ENCODE measurements at regions not wholly inside any gene's neighbourhood (a gene's known extent, or its start where the extent isn't known, plus 50 kb on each side); places are given as distances from the start of the nearest gene placed in this dataset.

DNA sequence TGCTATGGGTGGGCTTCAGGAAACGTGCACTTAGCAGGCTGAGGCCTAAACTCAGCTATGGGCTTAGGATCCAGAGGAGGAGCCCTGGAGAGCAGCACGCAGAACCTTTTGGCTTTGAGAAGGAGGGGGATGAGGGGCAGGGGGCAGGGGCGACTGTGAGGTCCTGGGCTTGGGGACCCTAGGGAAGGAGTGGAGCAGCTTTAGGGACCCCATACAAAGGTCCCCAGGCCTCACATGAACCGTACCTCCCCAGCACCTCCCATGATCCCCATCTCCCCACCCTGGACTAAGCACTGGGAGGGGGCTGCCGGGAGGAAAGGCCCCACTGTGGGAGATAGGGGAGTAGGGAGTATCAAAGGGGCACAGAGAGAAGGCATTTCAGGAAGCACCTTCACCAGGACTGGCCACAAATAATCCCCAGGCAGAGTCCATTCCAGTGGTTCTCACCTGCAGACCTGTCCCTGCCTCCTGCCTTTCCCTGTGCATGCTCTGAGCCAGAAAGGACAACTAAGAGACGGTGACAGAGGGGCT lies 62.0 kb upstream of the KLF13 start:
- ATAC-seq: no peak
- H3K27ac ChIP-seq: peak overlapping the region in 3 of 4 donors; percentile 28 to 64 (median 46)
- no peaks in the 10 kb centered on the region for H3K9me3 ChIP-seq
- no peaks in the 10 kb centered on the region for H3K36me3 ChIP-seq
- H3K4me3 ChIP-seq: no peak overlapping the region
- WGBS, 2 donors (ENCODE audit: low coverage in 1 of 2): 100% methylated on average over 1 of the region's 6 CpGs; no CpG with 5 or more reads in 1 of the 2 donors
- no peaks in the 10 kb centered on the region for H3K27me3 ChIP-seq
- TF ChIP-seq POLR2AphosphoS5 (IDR thresholded peaks at IDR 0.05) (no peak), POLR2A (IDR thresholded peaks at IDR 0.05) (no peak), EP300 (IDR thresholded peaks at IDR 0.05) (no peak)
- TF ChIP-seq, protein P1, sequence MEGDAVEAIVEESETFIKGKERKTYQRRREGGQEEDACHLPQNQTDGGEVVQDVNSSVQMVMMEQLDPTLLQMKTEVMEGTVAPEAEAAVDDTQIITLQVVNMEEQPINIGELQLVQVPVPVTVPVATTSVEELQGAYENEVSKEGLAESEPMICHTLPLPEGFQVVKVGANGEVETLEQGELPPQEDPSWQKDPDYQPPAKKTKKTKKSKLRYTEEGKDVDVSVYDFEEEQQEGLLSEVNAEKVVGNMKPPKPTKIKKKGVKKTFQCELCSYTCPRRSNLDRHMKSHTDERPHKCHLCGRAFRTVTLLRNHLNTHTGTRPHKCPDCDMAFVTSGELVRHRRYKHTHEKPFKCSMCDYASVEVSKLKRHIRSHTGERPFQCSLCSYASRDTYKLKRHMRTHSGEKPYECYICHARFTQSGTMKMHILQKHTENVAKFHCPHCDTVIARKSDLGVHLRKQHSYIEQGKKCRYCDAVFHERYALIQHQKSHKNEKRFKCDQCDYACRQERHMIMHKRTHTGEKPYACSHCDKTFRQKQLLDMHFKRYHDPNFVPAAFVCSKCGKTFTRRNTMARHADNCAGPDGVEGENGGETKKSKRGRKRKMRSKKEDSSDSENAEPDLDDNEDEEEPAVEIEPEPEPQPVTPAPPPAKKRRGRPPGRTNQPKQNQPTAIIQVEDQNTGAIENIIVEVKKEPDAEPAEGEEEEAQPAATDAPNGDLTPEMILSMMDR (IDR thresholded peaks at IDR 0.05): no peak
- peaks cover 0 to 27% (median 0%) of the 10 kb centered on the region in 3 donors for H3K4me1 ChIP-seq

DNA sequence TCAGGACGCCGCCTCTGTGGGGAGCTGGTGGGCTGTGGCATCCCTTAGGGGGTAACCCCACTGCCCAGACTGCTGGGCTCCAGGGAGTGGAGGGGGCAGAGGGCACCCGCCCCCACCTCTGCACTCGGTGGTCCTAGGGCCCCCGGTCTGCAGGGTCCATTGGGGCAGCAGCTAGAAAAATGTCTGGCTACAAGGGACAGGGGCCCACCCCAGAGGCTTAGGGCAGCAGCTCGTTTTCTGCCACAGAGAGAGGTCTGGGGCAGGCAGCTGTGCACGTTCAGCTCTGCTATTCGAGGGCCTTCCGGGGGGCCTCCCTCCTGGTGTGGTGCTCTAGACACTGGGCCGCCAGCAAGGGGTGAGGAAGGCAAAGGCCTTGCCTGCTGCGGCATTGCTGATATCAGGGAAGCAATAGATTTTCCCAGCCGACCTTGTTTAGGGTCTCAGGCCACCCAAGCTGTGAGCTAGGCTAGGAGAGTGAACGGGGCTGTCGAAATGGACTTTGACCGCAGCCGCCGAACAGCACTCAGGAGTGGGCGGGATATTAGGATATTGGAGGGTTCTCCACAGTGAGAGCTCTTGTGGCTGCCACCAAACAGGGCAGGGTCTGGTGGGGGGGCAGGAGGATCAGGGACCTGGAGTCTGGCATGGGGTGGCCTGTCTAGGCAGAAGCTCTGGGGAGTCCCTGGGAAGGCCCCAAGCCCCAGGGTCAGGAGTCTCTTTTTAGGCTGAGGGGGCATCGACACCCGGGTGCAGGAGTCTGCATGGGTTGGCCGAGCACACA lies 61.4 kb upstream of the KLF13 start:
- no peaks in the 10 kb centered on the region for H3K27me3 ChIP-seq
- 80 to 100% methylated on average over 1 to 2 of the region's 21 CpGs for WGBS, 2 donors (ENCODE audit: low coverage in 1 of 2)
- peaks cover 0 to 27% (median 0%) of the 10 kb centered on the region in 3 donors for H3K4me1 ChIP-seq
- ATAC-seq: no peak
- no peaks in the 10 kb centered on the region for H3K9me3 ChIP-seq
- no peak overlapping the region for H3K4me3 ChIP-seq
- no peaks in the 10 kb centered on the region for H3K36me3 ChIP-seq
- TF ChIP-seq EP300 (IDR thresholded peaks at IDR 0.05) (no peak), POLR2A (IDR thresholded peaks at IDR 0.05) (no peak), POLR2AphosphoS5 (IDR thresholded peaks at IDR 0.05) (no peak)
- TF ChIP-seq, protein P1 (IDR thresholded peaks at IDR 0.05): no peak
- H3K27ac ChIP-seq: no peak overlapping the region

DNA sequence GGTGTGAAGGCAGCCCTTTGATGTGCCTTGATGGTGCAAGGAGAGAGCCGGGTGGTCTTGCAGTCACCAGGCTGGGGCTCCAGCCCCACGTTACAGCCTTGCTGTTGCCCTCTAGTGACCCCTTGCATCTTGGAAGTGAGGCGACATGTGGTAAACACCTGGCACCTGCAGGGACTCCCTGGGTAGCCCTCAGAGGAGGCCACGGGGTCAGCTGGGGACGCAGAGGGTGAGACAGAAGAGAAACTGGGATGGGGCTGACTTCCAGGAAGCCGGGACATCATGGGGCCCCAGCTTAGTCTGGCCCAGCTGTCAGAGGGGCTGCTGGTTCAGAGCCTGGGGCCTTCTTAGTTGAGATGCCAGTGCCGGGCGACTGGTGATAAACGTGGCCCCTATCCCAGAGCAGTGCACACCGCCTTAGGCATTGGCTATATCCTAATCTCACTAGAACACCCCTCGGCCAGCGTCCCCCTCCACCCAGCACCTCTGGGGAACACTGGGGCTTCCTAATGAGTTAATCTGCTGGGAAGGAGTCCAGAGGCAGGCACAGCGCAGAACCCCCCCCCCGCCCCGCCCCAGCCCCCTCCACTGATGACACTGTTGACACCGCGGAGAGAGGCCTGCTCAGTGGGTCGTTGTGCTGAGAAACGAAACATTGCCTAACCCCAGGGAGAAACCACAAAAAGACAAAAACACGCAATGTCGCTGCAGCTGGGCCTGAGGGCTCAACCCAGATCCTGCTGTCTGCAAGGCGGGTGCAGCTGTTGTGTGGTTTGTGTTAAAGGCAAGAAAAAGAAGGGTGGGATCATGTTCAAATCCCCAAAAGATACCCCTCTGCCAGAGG lies 60.5 kb upstream of the KLF13 start:
- Histone ChIP-seq H3K4me1 (peaks cover 0 to 27% (median 0%) of the 10 kb centered on the region in 3 donors), H3K27me3 (no peaks in the 10 kb centered on the region), H3K9me3 (no peaks in the 10 kb centered on the region), H3K36me3 (no peaks in the 10 kb centered on the region), H3K27ac (peak overlapping the region in 1 of 4 donors; percentile 37), H3K4me3 (no peak overlapping the region)
- peak; percentile 46 for ATAC-seq
- TF ChIP-seq EP300 (IDR thresholded peaks at IDR 0.05) (no peak), POLR2A (IDR thresholded peaks at IDR 0.05) (no peak), POLR2AphosphoS5 (IDR thresholded peaks at IDR 0.05) (no peak)
- TF ChIP-seq, protein P1 (IDR thresholded peaks at IDR 0.05): no peak
- WGBS, 2 donors (ENCODE audit: low coverage in 1 of 2): 63% methylated on average over 7 of the region's 22 CpGs; no CpG with 5 or more reads in 1 of the 2 donors

DNA sequence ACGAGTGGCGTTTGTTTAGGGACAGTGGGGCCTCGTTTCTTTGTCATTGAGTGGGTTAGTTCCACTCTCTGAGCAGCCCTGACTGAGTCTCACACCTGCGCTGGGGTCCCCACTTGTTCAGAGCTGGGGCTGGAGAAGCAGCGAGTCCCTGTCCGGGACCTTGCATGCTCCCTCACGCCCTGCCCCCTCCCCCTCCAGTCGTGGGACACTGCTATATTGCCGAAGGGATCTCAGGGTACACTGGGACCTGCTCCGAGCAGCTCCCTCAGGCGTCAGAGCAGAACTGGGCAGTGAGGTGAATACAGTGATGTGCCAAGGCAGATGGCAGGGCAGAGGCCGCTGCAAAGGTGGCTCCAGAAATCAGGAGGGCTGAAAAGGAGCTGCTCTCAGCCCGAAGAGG lies 59.9 kb upstream of the KLF13 start:
- no peaks in the 10 kb centered on the region for H3K9me3 ChIP-seq
- H3K27me3 ChIP-seq: no peaks in the 10 kb centered on the region
- H3K36me3 ChIP-seq: no peaks in the 10 kb centered on the region
- H3K4me1 ChIP-seq: peaks cover 0 to 27% (median 0%) of the 10 kb centered on the region in 3 donors
- WGBS, 2 donors (ENCODE audit: low coverage in 1 of 2): 70% methylated on average over 2 of the region's 13 CpGs; no CpG with 5 or more reads in 1 of the 2 donors
- TF ChIP-seq, protein P1 (IDR thresholded peaks at IDR 0.05): no peak
- TF ChIP-seq POLR2A (IDR thresholded peaks at IDR 0.05): no peak
- no peak for TF ChIP-seq POLR2AphosphoS5 (IDR thresholded peaks at IDR 0.05)
- no peak for TF ChIP-seq EP300 (IDR thresholded peaks at IDR 0.05)
- ATAC-seq: no peak
- H3K27ac ChIP-seq: peak overlapping the region in 1 of 4 donors; percentile 37
- H3K4me3 ChIP-seq: no peak overlapping the region
